WERI-Rb-1 (cell line): ENCODE measurements at regions not wholly inside any gene's neighbourhood (a gene's known extent, or its start where the extent isn't known, plus 50 kb on each side); places are given as distances from the start of the nearest gene placed in this dataset.
A peak's percentile ranks its signal among the peaks of the same experiment; 100 is the strongest.

Experiments
- DNase-seq: peaks from one replicate; pipeline ENCODE4 v3.0.0-alpha.2; 2020
- H3K27ac ChIP-seq: fragments of 250-450 bp; sonication (Bioruptor Pico); 2 replicates; pipeline ENCODE4 v1.5.1; 2020; ENCODE audit warnings: mild to moderate bottlenecking, moderate library complexity
- H3K27me3 ChIP-seq: fragments of 250-450 bp; sonication (Bioruptor Pico); 2 replicates; pipeline ENCODE4 v1.5.1; 2021; ENCODE audit warnings: mild to moderate bottlenecking, low read depth, moderate library complexity; ENCODE audit not compliant: insufficient read depth, severe bottlenecking
- H3K36me3 ChIP-seq: fragments of 250-450 bp; sonication (Bioruptor Pico); 2 replicates; pipeline ENCODE4 v1.5.1; 2020; ENCODE audit warnings: mild to moderate bottlenecking, moderate library complexity
- H3K4me3 ChIP-seq: 2 replicates; pipeline ENCODE4 v1.5.1; 2011; ENCODE audit warnings: low read depth, mild to moderate bottlenecking, control low read depth, low read length
- H3K9me3 ChIP-seq: fragments of 250-450 bp; sonication (Bioruptor Pico); 2 replicates; pipeline ENCODE4 v1.5.1; 2021; ENCODE audit warnings: mild to moderate bottlenecking, moderate library complexity; ENCODE audit not compliant: severe bottlenecking
- CTCF ChIP-seq: IDR thresholded peaks from 2 replicates; pipeline ENCODE4 v1.5.1; 2011; ENCODE audit warnings: low read depth, mild to moderate bottlenecking, control low read depth, inconsistent platforms, low read length

- H3K4me3 ChIP-seq = no peak overlapping the region
These were observed 821.6 kb downstream of the GRID1 start for GRCh38 chr10:85544956-85545355.

DNA sequence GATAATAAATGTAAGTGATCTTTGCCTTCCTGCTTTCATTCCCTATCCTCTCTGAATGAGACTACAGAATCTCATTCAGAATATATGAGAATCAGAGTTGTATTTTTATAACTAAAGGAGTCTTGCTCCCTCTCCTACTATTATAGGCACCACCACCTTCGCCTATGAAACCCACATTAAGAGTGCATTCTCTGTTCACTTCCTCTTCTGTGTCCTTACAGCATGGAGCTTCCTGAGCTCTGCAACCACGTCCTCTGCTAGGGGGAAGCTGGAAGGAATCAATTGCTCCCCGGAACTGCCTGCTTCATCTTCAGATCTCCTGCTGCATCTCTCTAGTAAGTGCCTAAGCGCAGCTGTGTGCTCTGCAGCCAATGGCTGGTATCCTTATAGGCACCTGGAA lies 820.7 kb downstream of the GRID1 start:
- DNase-seq = no peak

More at GRCh38 chr10:85544956-85545355, 821.6 kb downstream of the GRID1 start:
- Histone ChIP-seq H3K9me3 (no peaks in the 10 kb centered on the region), H3K27ac (no peak overlapping the region), H3K27me3 (no peaks in the 10 kb centered on the region), H3K36me3 (no peaks in the 10 kb centered on the region)
- DNase-seq = no peak
- TF ChIP-seq CTCF = no peak

GRCh38 chr10:85547460-85548023 lies 819.1 kb downstream of the GRID1 start:
- no peaks in the 10 kb centered on the region for H3K27me3 ChIP-seq
- TF ChIP-seq CTCF = no peak
- no peak overlapping the region for H3K4me3 ChIP-seq
- no peaks in the 10 kb centered on the region for H3K36me3 ChIP-seq
- no peak for DNase-seq
- H3K27ac ChIP-seq = no peak overlapping the region
- no peaks in the 10 kb centered on the region for H3K9me3 ChIP-seq

More for the DNA sequence above, 820.7 kb downstream of the GRID1 start:
- Histone ChIP-seq H3K36me3 (no peaks in the 10 kb centered on the region), H3K27me3 (no peaks in the 10 kb centered on the region), H3K9me3 (no peaks in the 10 kb centered on the region), H3K4me3 (no peak overlapping the region), H3K27ac (no peak overlapping the region)
- TF ChIP-seq CTCF = no peak

- Histone ChIP-seq H3K36me3 (no peaks in the 10 kb centered on the region), H3K27ac (no peak overlapping the region), H3K27me3 (no peaks in the 10 kb centered on the region), H3K9me3 (no peaks in the 10 kb centered on the region), H3K4me3 (no peak overlapping the region)
- peak; percentile 51 for TF ChIP-seq CTCF
- peak; percentile 62 for DNase-seq
These were observed 818.6 kb downstream of the GRID1 start for GRCh38 chr10:85548034-85548433.
